Stimulated activated CD8-positive, alpha-beta memory T cell treated with anti-CD3 and anti-CD28 coated beads, Interleukin-12 subunit alpha, Interleukin-12 subunit beta, amount 100 ng/mL, for 1 hour (primary cell): ENCODE measurements at regions not wholly inside any gene's neighbourhood (a gene's known extent, or its start where the extent isn't known, plus 50 kb on each side); places are given as distances from the start of the nearest gene placed in this dataset.
"Not testable (repeated sequence)": the region's sequence is repeated elsewhere in the genome, so short reads cannot be mapped to it uniquely, and the experiment has no call there.

ENCODE experiments used
- DNase-seq: peaks from one replicate; pipeline ENCODE4 v3.0.0-alpha.2; 2020; ENCODE audit warnings: low read depth

DNA sequence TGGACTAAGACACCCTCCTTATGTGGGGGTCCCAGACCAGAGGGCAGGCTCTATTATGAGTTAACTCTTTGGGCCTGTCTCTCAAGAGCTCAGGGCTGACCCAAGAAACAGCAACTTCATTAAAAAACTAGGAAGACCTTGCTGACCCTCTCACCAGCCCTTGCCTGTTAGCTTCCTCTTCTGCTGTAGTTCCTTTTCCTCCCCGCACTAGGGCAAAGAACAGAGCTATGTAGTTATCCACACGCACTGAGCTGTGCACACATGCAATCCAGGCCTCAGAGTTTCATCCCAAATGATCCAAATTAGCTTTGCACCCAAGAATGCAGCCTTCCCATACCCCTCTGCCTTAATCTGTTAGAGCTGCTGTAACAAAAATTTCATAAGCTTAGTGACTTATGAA is 539.6 kb upstream of the CADM1 start:
- no peak for DNase-seq

DNA sequence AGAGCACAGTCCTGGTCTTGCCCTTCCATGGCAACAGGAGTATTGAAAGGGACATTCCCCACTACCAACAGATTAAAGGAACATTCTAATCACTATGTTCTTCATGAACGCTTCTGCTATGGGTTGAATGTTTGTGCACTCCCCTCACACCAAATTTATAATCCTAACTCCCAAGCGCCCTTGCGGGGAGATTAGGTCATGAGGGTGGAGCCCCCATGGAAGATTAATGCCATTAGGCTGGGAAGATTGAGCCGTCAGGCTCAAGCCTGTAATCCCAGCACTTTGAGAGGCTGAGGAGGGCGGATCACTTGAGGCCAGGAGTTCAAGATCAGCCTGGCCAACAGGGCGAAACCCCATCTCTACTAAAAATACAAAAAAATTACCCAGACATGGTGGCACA is 538.8 kb upstream of the CADM1 start:
- DNase-seq: not testable (repeated sequence)

DNA sequence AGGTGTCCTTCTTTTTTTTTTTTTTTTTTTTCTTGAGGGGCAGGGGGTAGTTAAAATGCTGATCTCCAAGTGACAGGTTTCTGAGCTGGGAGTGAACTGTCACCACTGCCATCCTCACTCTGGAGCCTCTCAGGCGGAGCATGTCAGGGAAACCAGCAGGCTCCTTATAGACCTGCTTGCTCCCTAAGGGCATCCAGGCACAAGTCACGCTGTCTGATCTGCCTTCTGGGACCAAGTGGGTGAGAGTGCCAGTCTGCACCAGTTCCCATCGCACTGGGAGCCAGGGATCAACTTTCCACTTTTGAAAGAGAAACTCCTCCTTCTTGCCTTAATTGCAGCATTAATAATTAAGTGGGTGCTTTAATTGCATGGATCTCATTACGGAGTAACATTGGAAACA is 537.9 kb upstream of the CADM1 start:
- no peak for DNase-seq

DNA sequence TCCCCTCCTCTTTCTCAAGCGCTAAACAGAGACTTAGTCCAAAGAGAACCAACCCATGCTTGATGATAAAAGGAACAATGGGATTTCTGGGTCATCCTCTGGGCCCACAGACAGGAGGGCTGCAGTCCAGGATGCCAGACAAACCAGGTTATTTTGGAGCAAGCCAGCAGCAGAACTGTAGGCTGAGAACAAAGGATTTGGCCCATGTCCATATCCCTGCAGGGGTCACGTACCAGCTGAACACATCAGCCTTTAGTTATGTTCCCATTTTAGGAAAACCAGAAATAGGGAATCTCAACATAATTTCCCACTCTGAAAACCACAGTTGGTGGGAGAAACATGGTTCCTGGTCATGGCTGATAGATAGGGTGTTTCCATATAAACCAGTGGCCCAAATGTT is 533.6 kb upstream of the CADM1 start:
- no peak for DNase-seq

DNA sequence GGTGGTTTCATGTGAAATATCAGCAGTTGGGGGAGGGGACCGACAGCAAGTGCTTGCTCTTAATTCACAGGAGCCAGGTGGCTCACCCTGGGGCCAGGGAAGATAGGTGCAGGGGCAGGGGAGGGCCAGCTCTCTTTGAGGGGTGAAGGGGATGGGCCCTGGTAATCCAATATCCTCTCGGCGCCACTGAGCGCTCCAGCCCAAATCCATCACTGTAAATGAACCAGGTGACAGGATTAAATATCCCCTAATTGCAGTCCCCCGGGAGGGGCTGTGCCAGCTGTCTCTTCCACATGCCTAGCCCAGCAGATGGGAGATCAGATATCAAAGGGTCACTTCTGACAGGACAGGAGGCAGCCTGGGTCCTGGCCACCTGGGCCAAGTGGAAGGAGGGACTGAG is 531.8 kb upstream of the CADM1 start:
- no peak for DNase-seq

DNA sequence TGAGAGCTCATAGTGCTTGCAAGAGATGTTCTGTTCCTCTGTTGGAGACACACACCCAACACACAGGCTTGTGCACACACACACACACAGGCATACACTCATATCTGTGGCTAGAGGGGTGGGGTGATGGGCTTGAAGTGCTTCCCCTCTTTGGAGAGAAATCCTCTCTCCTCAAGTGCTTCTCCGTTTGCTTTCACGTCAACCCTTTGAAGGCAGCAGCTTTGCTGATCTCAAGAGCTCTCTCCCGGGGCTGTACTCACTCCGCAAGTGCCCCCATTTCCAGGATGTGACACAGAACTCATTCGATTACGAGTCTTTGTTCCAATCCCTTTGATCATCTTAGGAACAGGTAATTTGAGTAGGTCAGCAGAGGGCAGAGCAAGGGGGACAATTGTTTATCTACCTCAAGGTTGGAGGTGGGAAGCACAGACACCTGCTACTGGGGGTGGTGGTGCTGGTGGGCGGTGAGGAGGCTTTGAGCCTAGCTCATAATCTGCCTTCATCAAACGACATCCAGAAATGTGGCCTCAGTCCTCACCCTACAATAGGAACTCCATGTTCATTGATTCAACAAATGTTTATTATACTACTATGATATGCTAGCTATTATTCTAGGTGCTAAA is 529.8 kb upstream of the CADM1 start:
- DNase-seq: no peak

DNA sequence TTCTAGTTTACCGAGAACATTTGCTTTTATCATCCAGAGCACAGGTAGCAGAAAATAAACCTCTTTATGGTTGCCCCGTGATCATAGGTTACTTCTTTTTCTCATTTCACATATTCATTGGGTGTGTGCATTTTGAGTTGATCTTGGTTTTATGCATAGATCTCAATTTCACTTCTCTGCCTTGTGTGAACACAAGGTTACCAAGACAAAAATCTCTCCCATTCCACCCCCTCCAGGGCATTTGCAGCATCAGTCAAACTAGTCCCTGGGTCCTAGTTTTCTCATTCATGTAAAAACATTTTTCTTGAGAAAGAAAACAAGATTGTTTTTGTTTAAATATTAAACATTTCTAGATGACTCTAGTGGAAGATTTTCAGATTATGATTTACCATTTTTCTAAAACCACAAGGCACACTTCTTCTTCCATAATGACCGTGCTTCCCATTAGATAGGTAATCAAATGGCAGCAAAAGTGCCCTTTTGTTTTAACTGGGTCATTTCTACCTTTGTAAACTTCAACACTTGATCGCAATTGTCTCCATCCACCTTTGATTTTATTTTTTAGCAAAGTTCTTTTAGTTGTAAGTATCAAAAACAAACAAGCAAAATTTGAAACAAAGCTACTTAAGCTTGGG is 526.6 kb upstream of the CADM1 start:
- no peak for DNase-seq

DNA sequence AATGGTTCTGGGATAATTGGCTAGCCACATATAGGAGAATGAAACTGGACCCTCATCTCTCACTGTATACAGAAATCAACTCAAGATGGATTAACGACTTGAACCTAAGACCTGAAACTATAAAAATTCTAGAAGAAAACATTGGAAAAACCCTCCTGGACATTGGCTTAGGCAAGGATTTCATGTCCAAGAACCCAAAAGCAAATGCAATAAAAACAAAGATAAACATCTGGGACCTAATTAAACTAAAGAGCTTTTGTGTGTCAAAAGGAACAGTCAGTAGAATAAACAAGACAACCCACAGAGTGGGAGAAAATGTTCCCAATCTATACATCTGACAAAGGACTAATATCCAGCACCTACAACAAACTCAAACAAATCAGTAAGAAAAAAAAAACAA is 524.3 kb upstream of the CADM1 start:
- not testable (repeated sequence) for DNase-seq

DNA sequence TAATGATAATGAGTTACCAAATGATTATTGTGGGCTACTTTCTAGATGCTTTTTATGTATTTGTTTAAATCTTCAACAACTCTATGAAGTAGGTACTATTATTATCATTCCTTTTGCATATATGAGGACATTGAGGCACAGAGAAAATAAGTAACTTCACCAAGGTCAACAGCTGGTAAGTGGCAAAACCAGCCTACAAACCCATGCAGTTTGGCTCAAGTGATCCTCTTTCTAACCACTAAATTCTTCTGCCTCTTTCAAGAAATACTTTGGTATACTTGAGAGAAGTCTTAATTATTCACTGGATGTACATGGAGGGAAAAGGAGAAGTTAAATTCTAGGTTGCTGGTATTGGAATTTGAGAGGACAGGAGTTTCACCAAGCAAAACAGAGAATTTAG is 495.2 kb upstream of the CADM1 start:
- no peak for DNase-seq

DNA sequence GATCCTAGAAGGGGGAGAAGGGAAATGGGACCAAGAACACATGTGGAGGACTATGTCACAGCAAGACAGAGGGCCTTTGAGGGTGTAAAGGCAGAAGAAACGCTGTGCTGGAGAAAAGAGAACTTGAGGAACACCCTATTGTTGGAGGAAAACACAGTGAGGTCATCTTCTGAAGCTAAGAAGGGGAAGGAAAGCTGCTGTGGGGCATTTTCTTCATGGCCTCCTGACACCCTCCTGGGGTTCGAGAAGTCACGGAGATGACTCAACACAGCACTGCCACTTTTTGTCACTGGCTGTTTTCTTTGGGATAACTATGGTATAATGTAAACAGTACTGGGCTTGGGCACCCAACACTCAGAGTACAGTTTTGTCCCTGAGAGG is 492.6 kb upstream of the CADM1 start:
- no peak for DNase-seq

DNA sequence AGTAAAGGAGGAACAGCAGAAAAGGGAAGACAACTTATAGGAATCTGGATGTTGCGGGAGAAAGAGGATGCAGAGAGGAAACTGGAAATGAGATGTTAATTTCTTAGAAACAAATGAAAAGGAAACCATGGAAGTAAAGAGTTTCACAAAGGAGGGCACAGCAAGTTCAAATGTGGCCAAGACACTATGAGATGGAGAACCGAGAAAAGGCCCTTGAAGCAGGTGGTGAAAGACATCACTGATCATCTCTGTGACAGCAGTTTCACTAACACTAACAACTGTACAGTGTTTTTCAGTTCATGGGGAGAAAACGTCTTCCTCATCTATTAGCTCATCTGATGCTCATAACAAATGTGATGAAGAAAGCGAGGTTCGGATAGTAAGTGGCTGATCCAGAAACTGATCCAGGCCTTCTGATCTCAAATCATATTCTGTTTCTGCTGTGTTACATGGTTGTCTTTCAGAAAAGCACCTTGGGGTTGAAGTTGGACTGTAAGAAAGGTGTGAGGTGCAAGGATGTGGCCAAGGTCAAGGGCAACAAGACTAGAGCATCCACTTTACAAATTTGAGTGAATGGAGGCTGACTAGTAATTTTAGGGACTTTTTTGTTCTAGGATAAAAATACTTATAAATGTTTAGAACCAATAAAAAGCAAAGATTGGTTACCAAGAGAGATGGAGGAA is 492.1 kb upstream of the CADM1 start:
- DNase-seq: no peak

DNA sequence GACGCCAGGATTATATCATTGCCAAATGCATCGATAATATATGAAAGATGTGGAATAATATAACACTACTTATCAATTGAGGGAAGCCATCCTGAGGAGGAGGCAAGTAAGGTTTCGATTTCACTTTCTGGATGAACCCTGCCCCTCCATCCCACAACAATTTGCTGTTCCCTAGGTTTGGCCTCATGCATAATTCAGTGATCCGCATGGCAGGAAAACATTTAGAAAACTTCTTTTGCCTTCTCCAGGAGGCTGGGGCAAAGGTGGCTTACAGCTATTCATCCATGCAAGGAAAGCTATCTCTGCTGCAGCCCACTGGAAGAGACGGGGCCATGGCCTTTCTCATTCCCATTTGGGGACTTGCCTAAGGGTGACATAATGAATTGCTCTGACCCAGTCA is 489.4 kb upstream of the CADM1 start:
- no peak for DNase-seq

DNA sequence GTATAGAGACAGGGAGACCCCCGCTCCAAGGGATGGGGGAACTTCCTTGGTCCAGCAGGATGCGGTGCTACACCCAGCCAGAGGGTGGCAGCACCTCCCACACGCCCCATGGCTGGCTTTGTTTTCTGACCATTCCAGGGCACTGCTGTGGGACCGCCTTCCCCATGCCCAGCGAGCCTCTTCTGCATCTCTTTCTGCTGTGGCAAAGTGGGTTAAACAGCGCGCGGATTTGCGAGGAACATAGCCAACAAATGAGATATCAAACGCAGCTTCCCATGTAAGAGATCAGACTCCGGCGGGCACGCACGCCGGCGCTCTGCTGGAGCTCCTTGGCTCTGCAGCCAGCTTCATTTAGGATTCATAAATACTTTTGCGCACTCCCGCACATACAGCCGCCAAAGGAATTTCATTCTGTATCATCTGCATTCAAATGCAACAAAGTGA is 485.8 kb upstream of the CADM1 start:
- no peak for DNase-seq

DNA sequence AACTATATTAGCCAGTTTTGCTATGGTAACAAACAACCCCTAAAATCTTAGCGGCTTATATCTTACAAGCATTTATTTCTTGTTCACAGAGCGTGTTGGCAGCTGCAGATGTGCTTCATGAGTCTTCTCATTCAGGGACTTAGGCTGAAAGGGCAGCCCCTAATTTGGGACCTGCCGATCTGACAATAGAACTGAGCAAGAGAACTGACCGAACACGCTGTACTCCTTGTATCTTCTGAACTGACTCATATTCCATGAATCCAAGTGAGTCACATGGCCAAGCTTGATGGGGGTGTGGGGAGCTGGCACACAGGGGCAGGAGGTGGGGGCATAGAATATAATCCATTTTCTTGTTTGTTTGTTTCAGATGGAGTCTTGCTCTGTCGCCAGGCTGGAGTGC is 481.7 kb upstream of the CADM1 start:
- DNase-seq: no peak

DNA sequence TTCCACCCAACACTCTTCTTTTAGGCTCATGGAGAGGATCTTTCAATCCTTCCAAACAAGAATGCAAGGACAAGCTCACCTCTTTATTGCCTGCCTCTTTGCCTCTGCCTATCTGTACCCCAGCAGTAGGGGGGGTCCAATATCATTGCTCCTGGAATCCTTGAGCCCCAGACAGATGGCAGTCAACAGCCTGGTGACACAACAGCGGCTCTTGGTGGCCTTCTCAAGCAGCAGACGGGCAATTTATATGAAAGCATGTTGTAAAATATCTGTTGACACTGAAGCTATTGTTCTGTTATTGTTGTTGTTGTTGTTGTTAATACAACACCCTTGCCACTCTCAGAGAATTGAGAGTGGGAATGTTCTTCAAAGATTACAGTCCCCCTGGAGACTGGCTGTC is 480.0 kb upstream of the CADM1 start:
- DNase-seq: no peak

DNA sequence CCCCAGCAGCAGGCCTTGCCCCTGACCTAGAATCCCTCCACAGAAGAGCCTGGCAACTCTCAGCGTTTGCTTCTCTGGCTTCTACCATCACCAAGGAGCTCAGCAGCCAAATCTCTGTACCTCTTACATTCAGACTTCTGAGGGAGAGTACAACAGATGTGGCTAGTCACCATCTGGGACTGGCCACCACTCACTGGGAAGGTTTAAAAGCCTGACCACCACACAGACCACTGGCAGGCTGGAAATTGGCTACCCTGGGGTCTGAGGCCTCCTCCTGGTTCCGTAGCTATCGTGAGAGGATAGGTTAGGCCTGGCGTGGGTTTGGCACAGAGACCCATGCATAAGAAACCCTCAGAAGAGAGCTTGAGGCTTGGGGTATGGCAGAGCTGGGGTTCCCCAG is 478.5 kb upstream of the CADM1 start:
- no peak for DNase-seq

DNA sequence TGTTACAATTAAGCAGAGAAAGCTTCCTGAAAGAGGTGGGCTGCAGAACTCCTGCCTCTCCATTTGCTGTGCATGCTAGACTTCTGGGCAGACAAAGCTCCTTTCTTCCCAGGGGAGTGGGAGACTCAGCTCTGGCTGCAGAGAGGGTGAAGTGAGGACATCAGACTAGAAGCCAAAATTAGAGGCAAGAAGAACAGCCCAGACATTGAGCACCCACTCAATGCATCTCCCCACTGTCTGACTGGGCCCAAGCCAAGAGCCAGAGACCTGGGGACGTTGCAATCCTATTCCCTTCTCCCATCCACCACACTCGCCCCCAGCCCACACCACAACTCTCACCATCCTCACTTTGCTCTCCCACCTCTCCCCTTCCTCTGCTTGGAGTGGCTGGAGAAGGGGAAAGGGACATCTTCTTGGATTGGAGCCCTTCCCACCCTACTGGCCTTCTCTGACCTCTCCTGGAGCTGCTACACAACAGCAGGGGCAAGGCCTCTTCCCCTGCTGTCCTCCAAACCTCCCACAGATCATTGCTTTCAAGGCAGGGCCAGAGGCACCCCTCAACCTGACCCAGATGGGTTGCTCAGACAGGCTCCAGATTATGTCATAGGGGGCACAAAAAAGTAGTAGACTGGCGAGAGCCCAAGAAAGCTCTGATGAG is 477.7 kb upstream of the CADM1 start:
- DNase-seq: no peak

DNA sequence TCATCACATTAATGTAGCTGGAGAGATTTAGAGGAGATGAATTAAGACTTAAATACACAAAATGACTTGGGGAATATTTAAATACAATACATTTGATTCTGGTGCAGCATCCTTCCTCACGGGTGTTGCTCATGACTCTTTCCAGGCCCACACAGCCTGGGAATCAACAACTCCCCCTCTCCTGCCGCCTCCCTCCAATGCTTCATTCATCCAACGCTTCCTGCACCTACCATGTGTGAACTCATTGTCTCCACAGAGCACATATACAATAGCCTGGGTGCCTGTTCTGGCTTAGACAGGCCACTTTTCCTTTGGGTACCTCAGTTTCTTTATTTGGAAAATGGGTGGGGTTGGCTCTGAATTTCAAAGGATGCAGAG is 476.9 kb upstream of the CADM1 start:
- no peak for DNase-seq

DNA sequence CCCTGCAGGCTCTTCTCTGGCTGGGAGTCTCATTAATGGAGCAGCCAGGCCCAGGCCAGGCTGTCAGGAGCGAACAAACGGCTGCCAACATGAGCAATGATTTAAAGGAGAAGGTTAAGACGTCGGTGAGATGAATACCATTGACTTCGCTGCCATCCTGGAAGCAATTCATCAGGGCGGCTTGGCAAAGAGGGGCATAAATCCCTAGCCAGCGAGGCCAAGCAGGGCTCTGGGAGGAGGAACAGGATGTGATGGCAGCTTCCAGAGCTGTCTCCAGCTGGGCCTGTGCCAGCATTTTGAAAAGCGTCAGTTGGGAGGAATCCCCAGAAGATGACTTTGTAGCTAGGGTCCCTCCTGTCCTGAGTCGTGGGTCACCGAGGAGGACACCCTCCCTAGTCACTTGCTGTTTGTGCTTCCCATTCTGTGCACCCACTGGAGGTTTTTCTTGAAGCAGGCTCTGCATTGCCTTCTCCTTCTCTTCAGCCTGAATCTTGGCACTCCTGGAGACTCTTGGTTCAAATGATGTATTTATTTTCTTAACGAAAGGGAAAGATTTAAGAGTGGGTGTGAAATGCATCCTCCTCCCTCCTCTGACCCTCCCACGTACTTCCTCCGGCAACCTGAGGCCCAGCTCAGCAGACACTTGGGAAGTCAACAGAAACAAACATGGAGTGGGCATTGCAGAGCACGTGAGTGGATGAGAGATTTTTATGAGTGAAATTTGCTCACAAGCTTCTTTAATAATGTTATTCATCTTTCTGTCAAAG is 476.3 kb upstream of the CADM1 start:
- no peak for DNase-seq

DNA sequence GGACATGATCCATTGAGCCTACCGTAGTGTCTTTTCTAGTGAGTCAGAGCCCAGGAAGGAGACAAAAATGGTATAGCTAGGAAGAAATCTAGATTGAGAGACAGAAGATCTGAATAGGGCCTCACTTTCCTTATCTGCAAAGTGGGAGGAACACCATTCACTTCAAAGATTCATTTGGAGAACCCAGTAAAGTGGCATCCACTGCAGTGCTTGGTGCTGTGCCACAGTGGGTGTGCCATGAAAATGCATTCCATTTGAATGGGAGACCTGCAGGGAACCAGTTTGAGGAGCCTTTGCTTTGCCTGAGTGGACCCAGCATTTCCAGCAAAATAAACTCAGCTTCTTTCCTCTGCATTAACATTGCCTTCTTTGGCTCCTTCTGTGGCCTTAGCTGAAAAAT is 470.5 kb upstream of the CADM1 start:
- no peak for DNase-seq

DNA sequence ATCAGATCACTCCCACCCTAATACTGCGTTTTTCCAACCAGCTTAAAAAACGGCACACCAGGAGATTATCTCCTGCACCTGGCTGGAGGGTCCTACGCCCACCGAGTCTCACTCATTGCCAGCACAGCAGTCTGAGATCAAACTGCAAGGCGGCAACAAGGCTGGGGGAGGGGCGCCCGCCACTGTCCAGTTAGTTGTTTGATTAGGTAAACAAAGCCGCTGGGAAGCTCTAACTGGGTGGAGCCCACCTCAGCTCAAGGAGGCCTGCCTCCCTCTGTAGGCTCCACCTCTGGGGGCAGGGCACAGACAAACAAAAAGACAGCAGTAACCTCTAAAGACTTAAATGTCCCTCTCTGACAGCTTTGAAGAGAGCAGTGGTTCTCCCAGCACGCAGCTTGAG is 463.0 kb upstream of the CADM1 start:
- not testable (repeated sequence) for DNase-seq

DNA sequence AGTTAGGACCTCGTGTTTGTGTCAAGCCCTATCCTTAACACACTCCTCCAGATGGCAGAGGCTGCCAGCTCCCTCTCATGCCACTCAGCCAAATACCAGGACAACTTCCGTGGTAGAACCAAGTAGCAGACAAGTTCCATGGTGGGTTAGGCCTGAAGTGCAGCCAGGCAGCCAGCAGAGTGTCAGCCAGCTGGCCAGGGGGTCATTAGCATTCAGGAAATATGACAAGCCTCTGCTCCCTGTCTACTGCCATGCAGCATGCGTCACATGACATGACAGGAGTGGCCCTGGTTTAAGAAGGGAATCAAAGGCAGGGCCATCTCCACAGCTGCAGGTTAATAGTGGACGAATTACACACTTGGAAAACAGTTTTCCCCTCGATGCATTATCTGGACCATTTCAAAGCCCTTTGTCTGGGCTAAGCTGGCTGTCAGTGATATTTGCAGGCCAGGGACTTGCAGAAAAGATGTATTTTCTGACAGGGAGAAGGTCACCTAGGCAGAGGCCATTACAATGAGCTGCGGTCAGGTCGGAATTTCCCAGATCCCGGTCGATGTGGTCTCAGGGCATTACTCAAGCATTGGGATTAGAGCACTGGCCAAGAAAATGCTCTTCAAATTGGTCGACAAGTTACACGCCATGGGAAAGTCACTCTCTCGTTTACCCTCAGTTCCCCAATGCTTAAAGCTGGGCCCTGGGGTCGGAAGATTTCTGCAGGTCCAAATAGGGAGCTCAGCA is 461.7 kb upstream of the CADM1 start:
- DNase-seq: no peak
